HUES48 (cell line): ENCODE measurements at regions not wholly inside any gene's neighbourhood (a gene's known extent, or its start where the extent isn't known, plus 50 kb on each side); places are given as distances from the start of the nearest gene placed in this dataset.

Experiments
- H3K27ac ChIP-seq: one replicate; pipeline ENCODE4 v1.7.0; 2013; ENCODE audit warnings: low read depth, low read length, inconsistent platforms
- H3K27me3 ChIP-seq: 2 replicates; pipeline ENCODE4 v1.6.1; 2013; ENCODE audit warnings: mild to moderate bottlenecking, low read length; ENCODE audit not compliant: control insufficient read depth, insufficient read depth
- H3K36me3 ChIP-seq: 2 replicates; pipeline ENCODE4 v1.6.1; 2013; ENCODE audit warnings: low read length; ENCODE audit not compliant: control insufficient read depth, insufficient read depth
- H3K4me1 ChIP-seq: 2 replicates; pipeline ENCODE4 v1.6.1; 2013; ENCODE audit warnings: mild to moderate bottlenecking, low read length; ENCODE audit not compliant: control insufficient read depth, insufficient read depth
- H3K4me3 ChIP-seq: 2 replicates; pipeline ENCODE4 v1.5.1; 2013; ENCODE audit warnings: mild to moderate bottlenecking, low read depth, low read length
- H3K9ac ChIP-seq: 2 replicates; pipeline ENCODE4 v1.6.1; 2013; ENCODE audit warnings: mild to moderate bottlenecking, low read depth, low read length, moderate library complexity
- H3K9me3 ChIP-seq: 2 replicates; pipeline ENCODE4 v1.6.1; 2013; ENCODE audit warnings: low read length; ENCODE audit not compliant: control insufficient read depth, insufficient read depth

- Histone ChIP-seq H3K9ac (no peak overlapping the region), H3K4me3 (no peak overlapping the region), H3K27ac (no peak overlapping the region), H3K36me3 (no peaks in the 10 kb centered on the region), H3K27me3 (no peaks in the 10 kb centered on the region), H3K9me3 (no peaks in the 10 kb centered on the region), H3K4me1 (no peaks in the 10 kb centered on the region)
Observed at GRCh38 chr6:56361812-56362211, 114.4 kb upstream of the COL21A1 start.

- Histone ChIP-seq H3K9me3 (no peaks in the 10 kb centered on the region), H3K4me1 (no peaks in the 10 kb centered on the region), H3K27me3 (no peaks in the 10 kb centered on the region), H3K4me3 (no peak overlapping the region), H3K27ac (no peak overlapping the region), H3K36me3 (no peaks in the 10 kb centered on the region), H3K9ac (no peak overlapping the region)
Observed at GRCh38 chr6:56359201-56359899, 112.0 kb upstream of the COL21A1 start.

DNA sequence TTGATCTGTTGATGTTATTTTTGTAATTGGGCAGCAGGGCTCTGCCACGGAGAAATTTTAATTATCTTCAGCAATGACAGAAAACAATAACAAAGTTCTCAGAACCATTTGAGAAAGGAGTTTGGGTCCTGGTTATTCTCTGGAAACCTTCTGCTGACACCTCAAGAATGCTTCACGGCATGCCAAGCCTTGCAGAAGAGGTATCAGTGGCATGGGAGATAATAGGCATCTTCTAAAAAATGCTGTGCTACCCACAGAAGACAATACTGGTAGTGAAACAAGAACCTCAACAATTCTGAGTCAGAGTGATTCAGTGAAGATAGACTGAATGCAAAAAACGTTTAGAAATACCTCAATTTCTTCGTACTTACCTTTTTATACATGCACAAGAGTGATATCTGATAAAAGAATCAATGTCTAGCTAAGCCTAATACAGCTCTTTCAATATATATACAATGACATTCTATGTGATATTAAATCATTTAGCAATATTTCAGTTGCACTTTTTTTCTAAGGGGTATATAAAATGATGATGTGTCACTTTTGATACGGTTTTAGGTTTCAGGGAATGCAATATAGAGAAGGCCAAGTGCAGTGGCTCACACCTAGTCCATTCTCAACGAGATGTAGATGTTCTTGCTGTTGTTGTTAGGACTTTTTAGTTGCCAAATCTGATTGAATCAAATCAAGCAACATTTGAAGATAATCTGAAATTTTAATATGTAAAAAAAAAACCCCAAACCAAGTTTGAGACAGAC lies 110.4 kb upstream of the COL21A1 start:
- no peak overlapping the region for H3K4me3 ChIP-seq
- no peaks in the 10 kb centered on the region for H3K27me3 ChIP-seq
- H3K4me1 ChIP-seq: no peaks in the 10 kb centered on the region
- no peaks in the 10 kb centered on the region for H3K36me3 ChIP-seq
- H3K9me3 ChIP-seq: peaks cover 6% of the 10 kb centered on the region; the same call in 1 of the 2 replicates
- no peak overlapping the region for H3K9ac ChIP-seq
- H3K27ac ChIP-seq: no peak overlapping the region

DNA sequence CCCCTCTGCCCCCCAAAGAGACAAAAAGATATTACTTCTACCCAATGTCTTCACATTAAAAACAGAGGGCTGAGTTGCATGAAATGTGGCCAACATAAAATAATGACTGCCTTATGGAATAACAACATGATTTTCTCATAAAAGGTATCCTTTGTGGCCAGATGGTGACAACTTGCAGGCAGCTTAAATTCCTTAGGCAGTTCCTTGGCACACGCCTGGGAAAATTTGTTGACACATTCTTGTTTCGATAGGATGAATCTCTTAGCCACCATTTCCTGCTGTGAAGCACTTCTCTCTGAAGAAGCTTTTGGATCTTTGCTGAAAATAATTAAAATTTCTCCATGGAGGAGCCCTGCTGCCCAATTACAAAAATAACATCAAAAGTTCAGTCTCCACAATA lies 109.0 kb upstream of the COL21A1 start:
- no peaks in the 10 kb centered on the region for H3K36me3 ChIP-seq
- H3K27me3 ChIP-seq: no peaks in the 10 kb centered on the region
- H3K9me3 ChIP-seq: peaks cover 6% of the 10 kb centered on the region; the same call in 1 of the 2 replicates
- no peak overlapping the region for H3K27ac ChIP-seq
- no peaks in the 10 kb centered on the region for H3K4me1 ChIP-seq
- no peak overlapping the region for H3K9ac ChIP-seq
- H3K4me3 ChIP-seq: no peak overlapping the region

DNA sequence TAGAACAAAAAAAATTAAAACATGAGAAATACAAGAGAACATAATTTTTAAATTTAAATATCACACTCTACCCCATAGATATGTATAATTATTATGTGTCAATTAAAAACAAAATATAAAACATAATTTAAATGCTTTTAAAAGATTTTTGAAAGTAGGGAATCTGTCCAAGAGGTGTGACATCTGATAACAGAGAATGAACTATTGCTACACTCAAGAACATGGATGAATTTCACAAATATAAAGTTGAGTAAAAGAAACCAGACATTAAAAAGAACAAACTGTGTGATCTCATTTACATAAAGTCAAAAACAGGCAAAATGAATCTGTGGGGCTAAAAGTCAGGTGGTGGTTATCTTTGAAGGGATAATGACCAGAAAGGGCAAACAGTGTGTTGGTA lies 106.5 kb upstream of the COL21A1 start:
- no peaks in the 10 kb centered on the region for H3K36me3 ChIP-seq

GRCh38 chr6:56350628-56351260 lies 103.4 kb upstream of the COL21A1 start:
- Histone ChIP-seq H3K9ac (no peak overlapping the region), H3K4me1 (no peaks in the 10 kb centered on the region), H3K27me3 (no peaks in the 10 kb centered on the region), H3K27ac (no peak overlapping the region), H3K4me3 (no peak overlapping the region), H3K9me3 (peaks cover 6% of the 10 kb centered on the region; the same call in 1 of the 2 replicates), H3K36me3 (no peaks in the 10 kb centered on the region)

More for the DNA sequence above, 106.5 kb upstream of the COL21A1 start:
- Histone ChIP-seq H3K4me3 (no peak overlapping the region), H3K4me1 (no peaks in the 10 kb centered on the region), H3K27me3 (no peaks in the 10 kb centered on the region), H3K9ac (no peak overlapping the region), H3K9me3 (peaks cover 6% of the 10 kb centered on the region; the same call in 1 of the 2 replicates), H3K27ac (no peak overlapping the region)

GRCh38 chr6:56349194-56349593 lies 101.8 kb upstream of the COL21A1 start:
- Histone ChIP-seq H3K4me3 (no peak overlapping the region), H3K27me3 (no peaks in the 10 kb centered on the region), H3K36me3 (no peaks in the 10 kb centered on the region), H3K9me3 (peaks cover 6% of the 10 kb centered on the region; the same call in 1 of the 2 replicates), H3K27ac (no peak overlapping the region), H3K4me1 (no peaks in the 10 kb centered on the region), H3K9ac (no peak overlapping the region)

DNA sequence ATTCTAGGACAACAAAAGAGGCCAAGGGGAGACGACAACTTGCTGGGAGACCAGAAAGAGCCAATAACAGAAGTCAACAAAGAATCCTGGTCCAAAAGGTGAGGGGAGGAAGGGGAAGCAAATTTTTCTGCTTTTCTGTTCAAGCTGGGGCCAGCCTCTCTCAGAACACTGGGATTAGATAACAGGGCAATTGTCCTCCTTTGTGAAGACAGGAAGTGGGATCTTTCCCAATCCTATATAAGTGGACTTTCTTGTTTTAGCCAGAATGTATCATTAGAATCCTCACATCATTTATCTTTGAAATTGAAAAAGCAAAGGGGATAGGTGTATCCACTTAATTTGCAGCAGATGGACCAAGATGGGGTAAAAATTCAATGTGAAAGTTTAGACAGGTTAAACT lies 101.2 kb upstream of the COL21A1 start:
- no peaks in the 10 kb centered on the region for H3K27me3 ChIP-seq
- H3K27ac ChIP-seq: no peak overlapping the region
- peaks cover 3% of the 10 kb centered on the region; the same call in 1 of the 2 replicates for H3K9me3 ChIP-seq
- H3K9ac ChIP-seq: no peak overlapping the region
- no peaks in the 10 kb centered on the region for H3K36me3 ChIP-seq
- H3K4me3 ChIP-seq: no peak overlapping the region
- H3K4me1 ChIP-seq: no peaks in the 10 kb centered on the region

- H3K9ac ChIP-seq: no peak overlapping the region
- H3K4me3 ChIP-seq: no peak overlapping the region
- no peaks in the 10 kb centered on the region for H3K36me3 ChIP-seq
- no peaks in the 10 kb centered on the region for H3K9me3 ChIP-seq
- H3K27me3 ChIP-seq: no peaks in the 10 kb centered on the region
- no peak overlapping the region for H3K27ac ChIP-seq
- H3K4me1 ChIP-seq: no peaks in the 10 kb centered on the region
Observed at GRCh38 chr6:56347526-56347925, 100.1 kb upstream of the COL21A1 start.

DNA sequence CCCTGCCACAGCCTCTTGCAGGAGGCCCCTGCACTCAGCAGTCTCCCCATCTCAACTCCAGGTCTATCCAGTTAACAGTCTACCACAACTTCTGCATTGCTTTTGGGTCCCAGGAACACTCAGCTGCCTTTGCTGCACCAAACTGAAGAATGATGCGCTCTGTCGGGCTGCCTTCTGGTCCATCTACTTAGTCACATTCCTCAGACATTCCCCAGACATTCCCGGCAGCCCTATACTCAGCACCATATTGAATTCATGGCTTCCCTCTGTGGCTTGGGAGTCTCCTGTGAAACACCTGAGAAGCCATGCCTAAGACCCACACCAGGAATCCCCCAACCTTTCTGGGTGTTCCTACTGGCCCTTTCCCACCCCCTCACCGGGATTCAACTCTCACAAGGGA lies 99.6 kb upstream of the COL21A1 start:
- Histone ChIP-seq H3K4me3 (no peak overlapping the region), H3K9me3 (no peaks in the 10 kb centered on the region), H3K27ac (no peak overlapping the region), H3K4me1 (no peaks in the 10 kb centered on the region), H3K27me3 (no peaks in the 10 kb centered on the region), H3K36me3 (no peaks in the 10 kb centered on the region), H3K9ac (no peak overlapping the region)
